ENCODE measurements at regions not wholly inside any gene's neighbourhood (a gene's known extent, or its start where the extent isn't known, plus 50 kb on each side); places are given as distances from the start of the nearest gene placed in this dataset.

- Histone ChIP-seq H3K4me1 (ENCODE audit: control insufficient read depth, extremely low read depth, insufficient read depth, low read length) (no peaks in the 10 kb centered on the region), H3K4me3 (replicated peaks in 1 of 4; ENCODE audit: control extremely low read depth in 1 of 4, insufficient read depth in 1 of 4, low read depth in 3 of 4, low read length in 4 of 4) (no peak overlapping the region), H3K79me2 (ENCODE audit: control insufficient read depth, insufficient read depth, low read length) (no peaks in the 10 kb centered on the region), H3K9me3 (ENCODE audit: control insufficient read depth, insufficient read depth, low read depth, low read length) (no peaks in the 10 kb centered on the region), H3K4me2 (ENCODE audit: extremely low read depth, insufficient read depth, low read length) (no peak overlapping the region), H4K20me1 (ENCODE audit: control insufficient read depth, extremely low read depth, insufficient read depth, low read length) (no peaks in the 10 kb centered on the region), H3K36me3 (ENCODE audit: control insufficient read depth, insufficient read depth, low read length) (no peaks in the 10 kb centered on the region), H3K27ac (ENCODE audit: insufficient read depth, low read length) (no peak overlapping the region), H2AFZ (ENCODE audit: low read length) (no peak overlapping the region), H3K9ac (ENCODE audit: insufficient read depth, low read length) (no peak overlapping the region), H3K27me3 (ENCODE audit: control insufficient read depth, insufficient read depth, low read length) (no peaks in the 10 kb centered on the region)
- DNase-seq (ENCODE audit: low read depth in 2 of 2) = no peak
- no peak for TF ChIP-seq CTCF (conservative IDR thresholded peaks at IDR 0.05 in 1 of 2, IDR thresholded peaks at IDR 0.05 in 1 of 2; ENCODE audit: low read depth in 1 of 2, low read length in 2 of 2)
- TF ChIP-seq EZH2 (IDR thresholded peaks at IDR 0.05; ENCODE audit: low read length, missing control alignments) = no peak
Observed at GRCh38 chr16:73871088-73871733, 425.4 kb upstream of the PSMD7 start.

- Histone ChIP-seq H3K27me3 (ENCODE audit: control insufficient read depth, insufficient read depth, low read length) (no peaks in the 10 kb centered on the region), H2AFZ (ENCODE audit: low read length) (no peak overlapping the region), H3K27ac (ENCODE audit: insufficient read depth, low read length) (no peak overlapping the region), H3K4me1 (ENCODE audit: control insufficient read depth, extremely low read depth, insufficient read depth, low read length) (no peaks in the 10 kb centered on the region), H3K4me2 (ENCODE audit: extremely low read depth, insufficient read depth, low read length) (no peak overlapping the region), H3K79me2 (ENCODE audit: control insufficient read depth, insufficient read depth, low read length) (no peaks in the 10 kb centered on the region), H3K9ac (ENCODE audit: insufficient read depth, low read length) (no peak overlapping the region), H4K20me1 (ENCODE audit: control insufficient read depth, extremely low read depth, insufficient read depth, low read length) (no peaks in the 10 kb centered on the region), H3K36me3 (ENCODE audit: control insufficient read depth, insufficient read depth, low read length) (no peaks in the 10 kb centered on the region), H3K4me3 (replicated peaks in 1 of 4; ENCODE audit: control extremely low read depth in 1 of 4, insufficient read depth in 1 of 4, low read depth in 3 of 4, low read length in 4 of 4) (no peak overlapping the region), H3K9me3 (ENCODE audit: control insufficient read depth, insufficient read depth, low read depth, low read length) (no peaks in the 10 kb centered on the region)
- TF ChIP-seq EZH2 (IDR thresholded peaks at IDR 0.05; ENCODE audit: low read length, missing control alignments) = no peak
- TF ChIP-seq CTCF (conservative IDR thresholded peaks at IDR 0.05 in 1 of 2, IDR thresholded peaks at IDR 0.05 in 1 of 2; ENCODE audit: low read depth in 1 of 2, low read length in 2 of 2) = no peak
- no peak for DNase-seq (ENCODE audit: low read depth in 2 of 2)
Observed at GRCh38 chr16:73869126-73869525, 427.5 kb upstream of the PSMD7 start.

GRCh38 chr16:73864868-73865267 is 431.7 kb upstream of the PSMD7 start:
- H3K4me1 ChIP-seq (ENCODE audit: control insufficient read depth, extremely low read depth, insufficient read depth, low read length) = no peaks in the 10 kb centered on the region
- H3K9ac ChIP-seq (ENCODE audit: insufficient read depth, low read length) = no peak overlapping the region
- no peak overlapping the region for H2AFZ ChIP-seq (ENCODE audit: low read length)
- H3K27me3 ChIP-seq (ENCODE audit: control insufficient read depth, insufficient read depth, low read length) = no peaks in the 10 kb centered on the region
- H3K4me3 ChIP-seq (replicated peaks in 1 of 4; ENCODE audit: control extremely low read depth in 1 of 4, insufficient read depth in 1 of 4, low read depth in 3 of 4, low read length in 4 of 4) = no peak overlapping the region
- no peaks in the 10 kb centered on the region for H4K20me1 ChIP-seq (ENCODE audit: control insufficient read depth, extremely low read depth, insufficient read depth, low read length)
- H3K79me2 ChIP-seq (ENCODE audit: control insufficient read depth, insufficient read depth, low read length) = no peaks in the 10 kb centered on the region
- H3K27ac ChIP-seq (ENCODE audit: insufficient read depth, low read length) = no peak overlapping the region
- H3K36me3 ChIP-seq (ENCODE audit: control insufficient read depth, insufficient read depth, low read length) = no peaks in the 10 kb centered on the region
- DNase-seq (ENCODE audit: low read depth in 2 of 2) = no peak
- TF ChIP-seq CTCF (conservative IDR thresholded peaks at IDR 0.05 in 1 of 2, IDR thresholded peaks at IDR 0.05 in 1 of 2; ENCODE audit: low read depth in 1 of 2, low read length in 2 of 2) (no peak), EZH2 (IDR thresholded peaks at IDR 0.05; ENCODE audit: low read length, missing control alignments) (no peak)
- H3K4me2 ChIP-seq (ENCODE audit: extremely low read depth, insufficient read depth, low read length) = no peak overlapping the region
- no peaks in the 10 kb centered on the region for H3K9me3 ChIP-seq (ENCODE audit: control insufficient read depth, insufficient read depth, low read depth, low read length)

All from fibroblast of lung (primary cell).